ENCODE measurements at regions not wholly inside any gene's neighbourhood (a gene's known extent, or its start where the extent isn't known, plus 50 kb on each side); places are given as distances from the start of the nearest gene placed in this dataset.

DNA sequence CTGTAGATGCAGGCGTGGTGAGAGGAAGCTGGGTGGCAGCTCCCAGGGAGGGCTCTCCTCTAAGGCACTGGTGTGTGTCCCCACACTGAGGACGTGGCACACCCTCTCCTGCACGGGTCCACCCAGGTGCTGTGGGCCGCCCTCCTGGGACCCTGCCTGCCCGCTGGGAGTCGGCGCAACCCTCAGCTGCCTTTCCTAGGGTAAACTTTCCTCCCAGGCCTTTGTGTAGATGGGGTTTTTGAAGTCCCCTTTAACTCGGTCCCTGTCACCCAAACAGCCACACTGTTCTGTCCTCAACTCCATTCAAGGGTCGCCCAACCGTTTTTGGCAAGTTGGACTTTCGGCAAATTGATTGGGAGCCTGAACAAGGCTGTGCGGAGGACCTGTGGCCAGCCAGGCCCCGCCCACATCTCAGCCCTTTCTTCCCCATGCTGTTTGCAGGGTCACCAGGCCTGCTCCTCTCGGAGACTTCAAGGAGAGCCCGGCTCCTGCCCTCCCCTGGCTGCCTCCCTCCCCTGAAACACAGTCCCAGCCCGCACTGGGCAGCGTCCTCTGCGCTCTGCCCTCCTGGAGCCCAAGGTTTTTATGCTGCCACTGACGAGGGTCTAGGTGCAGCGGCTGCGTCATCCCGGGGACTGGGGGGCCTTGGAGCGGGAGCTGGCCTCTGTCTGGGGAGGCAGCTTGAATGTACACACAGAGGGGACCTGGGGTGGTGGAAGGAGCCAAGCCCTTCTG is 1126.2 kb downstream of the BRD1 start:
- TF ChIP-seq, protein P1, sequence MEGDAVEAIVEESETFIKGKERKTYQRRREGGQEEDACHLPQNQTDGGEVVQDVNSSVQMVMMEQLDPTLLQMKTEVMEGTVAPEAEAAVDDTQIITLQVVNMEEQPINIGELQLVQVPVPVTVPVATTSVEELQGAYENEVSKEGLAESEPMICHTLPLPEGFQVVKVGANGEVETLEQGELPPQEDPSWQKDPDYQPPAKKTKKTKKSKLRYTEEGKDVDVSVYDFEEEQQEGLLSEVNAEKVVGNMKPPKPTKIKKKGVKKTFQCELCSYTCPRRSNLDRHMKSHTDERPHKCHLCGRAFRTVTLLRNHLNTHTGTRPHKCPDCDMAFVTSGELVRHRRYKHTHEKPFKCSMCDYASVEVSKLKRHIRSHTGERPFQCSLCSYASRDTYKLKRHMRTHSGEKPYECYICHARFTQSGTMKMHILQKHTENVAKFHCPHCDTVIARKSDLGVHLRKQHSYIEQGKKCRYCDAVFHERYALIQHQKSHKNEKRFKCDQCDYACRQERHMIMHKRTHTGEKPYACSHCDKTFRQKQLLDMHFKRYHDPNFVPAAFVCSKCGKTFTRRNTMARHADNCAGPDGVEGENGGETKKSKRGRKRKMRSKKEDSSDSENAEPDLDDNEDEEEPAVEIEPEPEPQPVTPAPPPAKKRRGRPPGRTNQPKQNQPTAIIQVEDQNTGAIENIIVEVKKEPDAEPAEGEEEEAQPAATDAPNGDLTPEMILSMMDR (IDR thresholded peaks at IDR 0.05; ENCODE audit: low read depth, low read length, missing control alignments), result no peak
- no peak overlapping the region for H3K4me3 ChIP-seq (replicated peaks; ENCODE audit: low read depth, low read length)
- no peak for DNase-seq (ENCODE audit: extremely low read depth, low read depth)

DNA sequence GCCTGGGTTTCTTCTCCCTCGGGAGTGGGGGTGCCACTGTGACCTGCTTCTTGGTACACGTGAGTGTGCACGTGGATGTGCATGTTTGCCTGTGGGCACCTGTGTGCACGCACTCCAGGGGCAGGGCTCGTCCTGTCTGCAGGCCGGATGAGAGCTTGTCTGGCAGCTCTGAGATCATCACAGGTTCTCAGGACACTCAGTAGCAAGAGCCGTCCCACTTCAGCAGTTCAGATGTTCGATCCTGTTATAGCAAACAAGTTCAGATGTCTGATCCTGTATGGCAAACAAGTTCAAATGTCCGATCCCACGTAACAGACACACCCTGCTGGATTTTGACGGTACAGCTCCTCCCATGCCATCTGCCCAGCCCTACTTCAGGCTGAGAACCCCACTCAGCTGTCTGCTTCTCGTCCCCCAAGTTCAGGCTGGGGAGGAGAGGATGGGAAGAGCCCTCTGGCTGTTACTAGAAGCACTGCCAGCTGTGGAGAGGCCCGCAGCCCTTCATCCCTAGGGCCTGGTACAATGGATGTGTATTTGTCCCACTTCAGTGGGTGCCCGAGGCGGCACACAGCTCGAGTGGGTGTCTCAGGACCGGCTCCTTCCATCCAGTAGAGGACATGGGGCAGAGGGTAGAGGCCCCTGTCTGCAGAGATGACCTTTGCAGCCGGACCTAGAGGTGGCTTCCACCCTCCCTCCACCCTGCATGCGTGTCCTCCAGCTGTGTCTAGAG is 1126.9 kb downstream of the BRD1 start:
- no peak overlapping the region for H3K4me3 ChIP-seq (replicated peaks; ENCODE audit: low read depth, low read length)
- TF ChIP-seq, protein P1 (IDR thresholded peaks at IDR 0.05; ENCODE audit: low read depth, low read length, missing control alignments), result no peak
- DNase-seq (ENCODE audit: extremely low read depth, low read depth), result no peak

DNA sequence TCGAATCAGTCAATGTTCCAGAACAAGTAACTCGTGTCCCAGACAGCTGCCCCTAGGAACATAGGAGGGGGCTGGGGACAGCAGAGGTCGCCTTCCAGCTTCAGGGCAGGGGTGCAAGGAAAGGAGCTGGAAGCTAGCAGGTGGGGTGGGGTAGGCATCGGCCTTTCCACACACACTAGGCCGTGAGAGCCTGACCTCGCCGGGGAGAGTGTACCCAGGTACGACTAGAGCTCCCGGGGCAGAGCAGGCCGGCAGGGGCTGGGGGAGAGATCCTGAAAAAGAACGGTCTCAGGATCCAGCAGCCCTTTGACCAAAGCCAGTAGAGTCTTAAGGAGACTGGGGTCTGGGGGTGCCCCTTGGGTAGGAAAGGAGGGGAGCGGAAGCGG is 1127.5 kb downstream of the BRD1 start:
- TF ChIP-seq, protein P1 (IDR thresholded peaks at IDR 0.05; ENCODE audit: low read depth, low read length, missing control alignments), result no peak
- DNase-seq (ENCODE audit: extremely low read depth, low read depth), result no peak
- no peak overlapping the region for H3K4me3 ChIP-seq (replicated peaks; ENCODE audit: low read depth, low read length)

DNA sequence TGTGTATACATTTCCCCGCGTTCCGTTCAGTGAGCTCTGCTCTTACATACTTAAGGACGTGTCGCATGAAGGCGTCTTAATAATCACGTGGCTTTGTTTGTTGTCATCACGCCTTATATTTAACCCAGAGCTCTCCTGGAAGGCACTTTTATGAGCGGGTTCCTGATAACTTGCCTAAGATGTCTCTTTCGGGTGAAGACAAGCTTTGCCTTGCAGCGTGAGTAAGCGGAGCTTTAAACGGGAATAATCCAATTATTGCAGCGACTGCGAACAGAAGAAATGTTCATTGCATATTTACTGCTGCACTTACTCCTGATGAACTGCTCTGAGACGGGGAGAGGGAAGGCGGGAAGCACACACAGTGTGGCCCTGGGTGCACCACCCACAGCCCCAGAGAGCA is 1128.2 kb downstream of the BRD1 start:
- TF ChIP-seq, protein P1 (IDR thresholded peaks at IDR 0.05; ENCODE audit: low read depth, low read length, missing control alignments), result no peak
- DNase-seq (ENCODE audit: extremely low read depth, low read depth), result no peak
- no peak overlapping the region for H3K4me3 ChIP-seq (replicated peaks; ENCODE audit: low read depth, low read length)

DNA sequence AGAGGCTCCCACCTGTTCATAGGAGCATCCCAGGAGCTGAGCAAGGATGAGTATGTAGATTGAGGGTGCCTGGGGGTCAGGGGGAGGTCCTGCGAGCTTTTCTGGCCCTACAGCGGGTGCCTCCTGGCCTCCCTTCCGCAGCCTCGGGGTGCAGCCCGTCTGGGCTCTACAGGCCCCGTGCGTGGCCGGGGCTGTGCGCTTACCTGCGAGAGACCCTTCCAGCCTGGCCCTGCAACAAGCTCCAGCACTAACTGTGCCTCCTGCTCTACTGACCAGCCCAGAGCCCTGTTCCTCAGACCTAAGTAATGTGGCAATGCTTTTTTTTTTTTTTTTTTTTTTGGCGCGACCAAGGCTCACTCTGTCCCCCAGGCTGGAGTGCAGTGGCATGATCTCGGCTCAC is 1129.1 kb downstream of the BRD1 start:
- TF ChIP-seq, protein P1 (IDR thresholded peaks at IDR 0.05; ENCODE audit: low read depth, low read length, missing control alignments), result no peak

DNA sequence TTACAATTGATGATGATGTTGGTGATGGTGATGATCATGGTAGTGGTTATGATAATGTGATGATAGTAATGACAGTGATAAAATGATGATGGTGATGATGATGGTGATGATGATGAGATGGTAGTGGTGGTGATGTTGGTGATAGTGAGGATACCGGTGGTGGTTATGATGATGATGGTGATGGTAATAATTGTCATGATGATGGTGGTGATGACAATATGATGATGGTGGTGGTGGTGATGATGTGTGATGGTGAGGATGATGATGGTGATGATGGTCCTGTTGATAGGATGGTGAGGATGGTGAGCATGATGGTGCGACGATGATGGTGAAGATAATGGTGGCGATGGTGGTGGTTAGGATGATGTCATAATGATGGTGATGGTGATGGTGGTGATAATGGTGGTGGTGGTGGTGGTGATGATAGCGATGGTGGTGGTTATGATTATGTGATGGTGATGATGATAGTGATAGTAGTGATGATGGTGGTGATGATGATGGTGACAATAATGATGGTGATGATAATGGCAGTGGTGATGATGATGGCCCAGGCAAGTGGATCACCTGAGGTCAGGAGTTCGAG is 1129.9 kb downstream of the BRD1 start:
- no peak overlapping the region for H3K4me3 ChIP-seq (replicated peaks; ENCODE audit: low read depth, low read length)
- TF ChIP-seq, protein P1 (IDR thresholded peaks at IDR 0.05; ENCODE audit: low read depth, low read length, missing control alignments), result no peak
- DNase-seq (ENCODE audit: extremely low read depth, low read depth), result no peak

More for the DNA sequence above, 1129.1 kb downstream of the BRD1 start:
- no peak overlapping the region for H3K4me3 ChIP-seq (replicated peaks; ENCODE audit: low read depth, low read length)
- DNase-seq (ENCODE audit: extremely low read depth, low read depth), result no peak
